ENCODE measurements at regions not wholly inside any gene's neighbourhood (a gene's known extent, or its start where the extent isn't known, plus 50 kb on each side); places are given as distances from the start of the nearest gene placed in this dataset.

DNA sequence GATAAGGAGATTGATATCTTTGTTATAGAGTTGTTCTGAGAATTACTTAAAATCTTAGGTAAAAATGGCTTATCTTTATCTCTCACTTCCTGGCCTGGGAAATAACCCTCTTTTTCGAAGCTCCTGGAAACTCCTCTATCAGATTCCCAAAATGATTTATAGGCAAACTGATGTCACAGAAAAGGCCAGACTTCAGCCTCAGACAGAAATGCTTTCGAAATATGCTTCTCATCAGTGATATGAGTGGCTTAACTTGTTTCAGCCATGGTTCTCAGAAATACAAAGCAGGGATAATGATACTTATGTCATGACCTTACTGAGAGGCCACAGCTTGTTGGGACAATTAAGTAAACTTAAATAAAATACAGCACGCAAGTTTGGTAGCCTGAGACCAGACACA, 85.3 kb upstream of the HS3ST1 start:
- TF ChIP-seq POLR2A (IDR thresholded peaks at IDR 0.05) (no peak), CTCF (IDR thresholded peaks at IDR 0.05) (no peak), POLR2AphosphoS5 (IDR thresholded peaks at IDR 0.05) (no peak)
